Right hindlimb (tissue), 1 donor: ENCODE measurements at regions not wholly inside any gene's neighbourhood (a gene's known extent, or its start where the extent isn't known, plus 50 kb on each side); places are given as distances from the start of the nearest gene placed in this dataset.
"Not testable (repeated sequence)": the region's sequence is repeated elsewhere in the genome, so short reads cannot be mapped to it uniquely, and the experiment has no call there.

Experiments
- DNase-seq: peaks from one replicate; pipeline ENCODE4 v3.0.0-alpha.2; 2018

DNA sequence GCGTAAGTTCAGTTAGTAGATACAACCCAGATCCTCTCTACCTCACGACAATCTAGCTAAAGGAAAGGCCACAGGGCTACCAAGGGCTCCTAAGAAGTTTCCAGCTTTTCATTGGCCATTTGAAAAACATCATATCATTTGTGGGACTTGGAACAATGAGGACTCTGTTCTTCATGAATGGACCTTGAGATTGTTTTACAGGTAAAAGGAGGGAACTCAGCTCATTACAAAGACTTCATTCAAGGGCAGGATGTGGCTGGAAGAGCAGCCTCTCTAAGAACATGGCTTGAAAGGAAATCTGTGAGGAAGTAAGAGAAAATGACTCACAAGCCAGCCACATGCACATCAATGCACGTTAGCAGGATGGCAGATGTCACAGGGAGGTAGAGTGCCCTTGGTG lies 105.9 kb upstream of the SLC7A11 start:
- no peak for DNase-seq

DNA sequence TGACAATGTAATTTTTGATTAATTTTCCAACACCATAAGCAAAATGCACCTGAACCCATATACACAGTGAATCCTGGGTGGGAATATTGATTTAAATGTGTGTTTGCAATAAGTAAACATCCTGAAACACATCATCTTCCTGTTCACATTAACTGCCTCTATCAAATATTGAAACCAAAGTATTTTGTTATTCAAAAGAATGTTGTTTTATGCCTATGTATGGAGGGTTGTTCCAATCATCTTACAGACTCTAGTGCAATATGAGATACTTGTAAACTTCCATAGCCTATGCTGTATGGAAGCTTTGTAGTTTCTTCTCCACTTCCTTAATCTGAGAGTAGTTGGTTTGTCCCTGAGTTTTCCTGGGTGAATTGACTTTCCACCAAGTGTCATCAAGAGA lies 105.4 kb upstream of the SLC7A11 start:
- no peak for DNase-seq

DNA sequence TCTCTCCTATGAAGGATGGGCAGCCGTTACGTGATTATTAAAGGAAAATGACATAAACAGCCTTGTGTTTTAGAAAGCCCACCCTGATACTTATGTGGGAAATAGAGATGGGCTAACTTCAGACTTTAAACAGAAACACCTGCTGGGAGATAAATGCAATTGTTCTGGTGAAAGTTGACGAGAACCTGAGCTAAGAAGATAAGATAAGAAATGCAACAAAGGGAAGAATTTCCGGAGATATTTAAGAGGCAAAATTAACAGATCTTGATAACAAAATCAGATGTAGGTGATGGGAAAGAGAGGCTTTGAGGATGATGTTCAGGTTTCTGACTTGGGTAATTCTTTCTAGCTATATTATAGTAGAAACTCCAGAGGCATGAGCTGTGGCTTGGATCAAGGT lies 102.7 kb upstream of the SLC7A11 start:
- no peak for DNase-seq

DNA sequence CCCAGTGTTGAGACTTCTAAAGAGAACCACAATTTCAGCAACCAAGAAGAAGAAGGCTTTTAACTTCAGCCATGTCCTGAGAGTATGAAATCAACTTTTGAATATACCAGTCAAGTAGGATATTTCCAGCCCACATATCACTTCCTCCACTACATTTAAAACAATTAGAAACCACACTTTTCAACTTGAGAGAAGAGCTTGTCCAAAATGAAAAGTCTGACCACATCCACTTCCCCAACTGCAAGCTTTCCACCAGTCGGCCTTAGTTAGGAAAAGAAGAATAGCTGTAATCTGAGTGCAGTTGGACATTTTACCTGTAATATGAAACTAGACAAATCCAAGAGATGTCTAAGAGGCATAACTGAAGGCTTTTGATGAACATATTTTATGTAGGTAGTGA lies 101.9 kb upstream of the SLC7A11 start:
- no peak for DNase-seq

DNA sequence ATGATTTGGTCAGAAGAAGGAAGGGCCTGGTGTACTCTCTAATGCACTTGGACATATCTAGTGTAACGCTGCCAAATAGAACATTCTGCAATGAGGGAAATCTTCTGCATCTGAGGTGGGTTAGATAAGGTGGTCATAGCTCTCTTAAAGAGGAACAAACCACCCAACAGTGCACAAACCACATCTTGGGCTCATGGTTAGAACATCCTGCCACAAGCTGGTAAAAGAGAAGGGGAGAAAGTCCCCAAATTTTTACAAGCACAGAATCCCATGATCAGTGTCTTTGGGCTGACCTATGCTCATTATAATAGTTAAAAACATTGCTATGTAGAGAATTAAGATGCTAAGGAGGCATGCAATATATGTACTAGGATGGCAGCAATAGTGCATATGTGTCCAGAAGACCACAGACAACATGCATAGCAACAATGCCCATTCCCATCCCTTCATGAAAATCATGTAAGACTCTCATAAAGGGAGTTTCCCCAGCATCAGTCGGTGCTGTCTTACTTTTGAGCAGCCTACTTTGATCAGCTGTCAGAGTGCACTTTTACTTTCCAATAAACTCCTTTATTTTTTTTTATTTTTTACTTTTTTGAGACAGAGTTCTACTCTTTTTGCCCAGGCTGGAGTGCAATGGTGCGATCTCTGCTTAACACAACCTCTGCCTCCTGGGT lies 99.7 kb upstream of the SLC7A11 start:
- no peak for DNase-seq

DNA sequence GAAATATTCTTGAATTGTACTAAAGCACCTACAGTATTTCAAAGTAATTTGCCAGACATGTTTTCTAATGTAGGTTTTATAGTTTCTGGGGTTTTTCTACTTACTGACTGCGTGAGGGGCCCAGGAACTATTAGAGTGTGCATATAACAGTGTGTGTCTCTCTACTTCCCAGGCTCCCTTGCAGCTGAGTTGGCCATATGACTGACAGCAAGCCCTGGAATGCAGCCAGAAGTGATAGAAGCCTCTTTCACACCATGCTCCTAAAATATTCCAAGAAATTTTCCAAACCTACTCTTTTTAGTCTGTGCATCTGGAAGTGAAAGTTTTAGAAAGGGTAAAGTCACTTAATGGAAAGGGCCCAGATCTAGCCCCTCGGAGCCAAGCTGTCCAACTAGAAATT lies 96.7 kb upstream of the SLC7A11 start:
- DNase-seq: no peak

DNA sequence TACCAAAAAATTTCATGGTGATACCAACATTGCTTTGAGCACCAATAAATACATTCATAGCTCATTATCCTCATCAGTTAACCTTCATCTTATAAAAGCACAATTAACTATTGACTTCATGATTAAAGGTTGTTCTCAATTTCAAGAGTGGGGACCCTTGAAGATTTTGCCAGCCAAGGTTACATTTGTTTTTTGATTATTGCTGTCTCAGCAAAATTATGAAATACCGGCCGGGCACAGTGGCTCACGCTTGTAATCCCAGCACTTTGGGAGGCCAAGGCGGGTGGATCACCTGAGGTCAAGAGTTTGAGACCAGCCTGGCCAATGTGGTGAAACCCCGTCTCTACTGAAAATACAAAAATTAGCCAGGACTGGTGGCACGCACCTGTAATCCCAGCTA lies 96.1 kb upstream of the SLC7A11 start:
- DNase-seq: not testable (repeated sequence)

DNA sequence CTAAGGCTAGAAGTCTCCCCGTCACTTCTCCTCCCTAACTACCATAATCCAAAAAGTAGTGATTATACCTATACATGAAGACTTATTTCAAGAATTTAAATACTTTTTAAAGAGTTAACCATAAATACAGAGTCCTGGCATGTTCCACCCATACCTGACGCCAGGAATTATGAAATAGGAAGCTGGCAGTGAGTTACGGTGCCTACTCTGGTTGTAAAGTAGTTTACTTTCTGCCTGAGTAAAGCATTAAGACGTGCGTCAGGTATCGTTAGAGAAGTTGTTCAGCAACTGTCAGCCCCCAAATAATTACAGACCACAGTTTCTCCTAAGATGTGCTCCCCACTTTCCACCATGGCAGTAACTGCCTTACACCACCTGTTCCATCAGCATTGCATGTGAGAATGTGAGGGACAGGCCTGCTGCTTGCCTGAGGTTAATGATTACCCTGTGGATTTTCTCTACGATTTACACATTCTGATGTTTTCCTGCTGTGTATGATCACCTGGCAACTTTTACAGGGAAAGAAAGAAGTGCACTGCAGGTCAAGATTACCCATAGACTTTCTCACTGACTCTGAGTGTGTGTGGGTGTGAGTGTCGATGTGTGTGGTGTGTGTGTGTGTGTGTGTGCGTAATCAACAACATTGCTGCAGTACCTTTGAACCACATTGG lies 92.3 kb upstream of the SLC7A11 start:
- no peak for DNase-seq

DNA sequence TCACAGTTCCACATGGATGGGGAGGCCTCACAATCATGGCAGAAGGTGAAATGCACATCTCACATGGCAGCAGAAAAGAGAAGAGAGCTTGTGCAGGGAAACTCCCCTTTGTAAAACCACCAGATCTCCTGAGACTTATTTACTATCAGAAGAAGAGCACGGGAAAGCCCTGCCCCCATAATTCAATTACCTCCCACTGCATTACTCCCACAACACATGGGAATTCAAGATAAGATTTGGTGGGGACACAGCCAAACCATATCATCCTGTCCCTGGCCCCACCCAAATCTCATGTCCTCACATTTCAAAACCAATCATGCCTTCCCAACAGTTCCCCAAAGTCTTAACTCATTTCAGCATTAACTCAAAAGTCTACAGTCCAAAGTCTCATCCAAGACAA lies 90.3 kb upstream of the SLC7A11 start:
- not testable (repeated sequence) for DNase-seq

DNA sequence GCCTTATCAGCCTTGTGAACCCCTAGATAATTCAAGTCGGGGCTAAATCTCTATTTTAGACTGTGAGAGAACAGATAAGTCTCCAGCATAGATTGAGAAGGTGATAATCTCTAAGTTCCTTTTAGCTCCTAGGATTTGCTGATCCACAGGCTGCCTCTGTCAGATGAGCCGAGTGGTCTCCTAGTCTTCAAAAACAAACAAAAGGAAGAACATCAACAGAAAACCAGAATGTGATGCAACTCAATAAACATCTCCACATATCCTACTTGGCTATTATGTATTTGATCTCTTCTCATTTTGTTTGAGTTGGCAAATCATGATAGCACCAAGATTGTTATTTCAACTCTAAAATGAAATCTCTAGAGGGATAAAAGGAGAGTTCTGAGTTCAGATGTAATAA lies 88.4 kb upstream of the SLC7A11 start:
- DNase-seq: no peak

DNA sequence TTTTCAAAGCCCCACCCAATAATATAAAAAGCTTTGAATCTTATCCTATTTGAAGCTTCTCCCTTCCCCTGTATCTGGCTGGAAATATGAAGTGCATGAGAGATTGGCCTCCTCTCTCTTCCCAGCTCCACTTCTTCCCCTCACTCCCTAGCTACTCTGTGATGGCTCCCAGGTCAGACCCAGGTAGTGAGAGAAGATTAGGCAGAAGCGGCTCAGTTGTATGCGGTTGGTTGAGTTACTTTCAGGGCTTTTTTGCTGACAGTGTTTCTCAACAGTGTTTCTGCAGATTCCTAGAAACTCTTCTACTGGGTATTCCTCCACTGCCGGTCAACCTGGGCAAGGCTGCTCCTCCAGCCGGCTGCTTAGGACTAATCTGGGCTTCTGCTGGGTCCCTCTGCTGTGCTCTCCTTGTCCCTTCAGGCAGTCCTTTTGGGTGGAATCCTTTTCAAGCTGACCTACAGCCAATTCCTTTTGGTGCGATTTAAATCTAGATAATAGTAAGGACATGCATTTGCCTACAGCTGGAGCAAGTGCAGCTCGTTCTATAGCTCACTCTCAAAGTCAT lies 87.4 kb upstream of the SLC7A11 start:
- DNase-seq: no peak

DNA sequence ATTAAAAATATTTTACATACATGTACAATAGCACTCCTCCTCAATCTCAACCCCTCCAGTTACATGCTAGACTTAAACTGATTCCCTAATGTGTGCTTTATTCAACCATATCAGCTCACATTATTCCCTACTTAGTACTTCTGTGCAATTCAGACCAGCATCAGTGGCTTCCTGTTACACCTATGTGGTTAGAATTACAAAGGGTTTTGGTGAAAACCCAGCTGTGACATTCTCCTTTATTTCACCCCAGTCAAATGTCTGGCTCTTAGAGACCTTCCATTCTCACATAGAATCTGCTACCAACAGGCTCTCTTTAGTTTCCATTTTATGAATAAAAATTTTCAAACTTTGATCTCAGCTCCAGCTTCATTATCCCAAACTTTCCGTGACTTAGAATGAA lies 85.2 kb upstream of the SLC7A11 start:
- no peak for DNase-seq

DNA sequence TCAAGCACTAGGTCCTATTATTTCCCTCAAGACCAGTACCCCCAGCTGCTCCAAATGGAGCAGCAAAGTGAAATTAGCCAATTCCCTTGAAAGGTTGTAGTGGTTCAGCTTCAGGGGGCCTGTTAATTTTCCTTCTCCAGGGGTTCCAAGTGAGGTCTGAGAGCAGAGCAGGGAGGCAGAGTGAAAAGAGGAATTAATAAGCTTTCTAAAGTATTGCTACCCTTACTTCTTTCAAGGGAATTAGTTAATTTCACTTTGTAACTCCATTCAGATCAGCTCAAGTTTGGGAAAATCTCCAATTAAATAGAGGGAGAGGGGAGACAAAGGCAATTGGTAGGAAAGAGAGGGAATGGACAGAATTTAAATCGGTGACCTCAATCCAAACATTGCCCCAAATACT lies 78.7 kb upstream of the SLC7A11 start:
- DNase-seq: no peak

DNA sequence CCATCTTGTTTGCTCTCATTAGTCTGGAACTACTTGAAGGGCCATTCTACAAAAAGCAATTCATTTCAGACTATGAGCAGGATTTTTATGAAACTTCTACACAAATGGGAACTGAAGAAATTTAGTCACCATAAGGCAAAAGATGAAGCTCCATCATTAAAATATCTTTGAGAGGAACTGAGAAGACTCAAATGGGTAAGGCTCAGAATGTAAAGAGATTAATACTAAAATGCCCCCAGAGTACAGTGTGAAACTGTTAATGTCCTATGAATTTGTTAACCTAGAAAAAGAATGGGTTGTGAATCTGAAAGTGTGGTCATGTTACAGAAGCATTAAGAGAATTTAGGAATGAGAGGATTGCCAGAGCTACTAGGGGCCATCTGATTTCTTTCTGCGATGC lies 77.9 kb upstream of the SLC7A11 start:
- DNase-seq: no peak

DNA sequence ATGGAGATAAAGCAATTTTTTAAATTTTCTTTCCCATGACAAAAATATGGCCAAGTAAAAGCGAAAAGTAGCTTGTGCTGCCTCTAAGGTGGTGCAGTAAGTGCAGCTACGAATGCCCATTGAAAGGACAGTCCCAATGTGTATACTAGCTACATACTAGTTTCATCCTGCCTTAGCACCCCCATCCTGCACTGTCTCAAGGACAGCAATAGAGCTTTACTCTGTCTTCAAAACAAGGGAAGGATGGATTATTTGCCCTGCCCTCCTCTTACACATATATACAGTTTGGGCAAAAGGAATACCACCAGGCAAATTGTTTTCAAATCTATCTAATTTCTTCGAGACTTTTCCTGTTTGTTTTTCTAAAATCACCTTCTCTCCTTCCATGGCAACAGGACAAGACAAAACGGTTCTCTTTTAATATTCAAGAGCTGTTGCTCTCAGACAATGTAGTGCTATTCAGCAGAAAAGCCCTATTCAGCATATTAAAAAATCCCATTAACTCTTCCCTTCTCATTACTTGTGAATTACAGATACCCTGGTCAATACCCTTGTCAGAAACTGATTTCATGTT lies 75.1 kb upstream of the SLC7A11 start:
- no peak for DNase-seq

DNA sequence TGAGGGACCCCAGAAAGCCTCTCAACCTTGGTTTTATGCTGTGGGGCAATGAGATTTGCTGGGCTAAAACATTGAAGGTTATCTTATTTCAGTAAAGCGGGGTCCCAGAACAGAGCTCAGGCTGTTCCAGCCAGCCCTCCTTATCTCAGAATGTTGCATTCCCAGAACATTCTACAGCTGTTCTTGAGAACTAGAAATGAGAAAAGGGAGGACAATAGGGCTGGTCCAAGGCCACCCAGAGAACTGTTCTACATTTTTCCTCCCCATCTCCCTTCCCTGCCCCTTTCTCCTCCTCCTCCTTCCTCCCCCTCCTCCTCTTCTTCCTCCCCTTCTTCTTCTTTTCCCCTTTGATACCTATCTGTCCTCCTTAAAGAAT lies 70.4 kb upstream of the SLC7A11 start:
- DNase-seq: no peak

DNA sequence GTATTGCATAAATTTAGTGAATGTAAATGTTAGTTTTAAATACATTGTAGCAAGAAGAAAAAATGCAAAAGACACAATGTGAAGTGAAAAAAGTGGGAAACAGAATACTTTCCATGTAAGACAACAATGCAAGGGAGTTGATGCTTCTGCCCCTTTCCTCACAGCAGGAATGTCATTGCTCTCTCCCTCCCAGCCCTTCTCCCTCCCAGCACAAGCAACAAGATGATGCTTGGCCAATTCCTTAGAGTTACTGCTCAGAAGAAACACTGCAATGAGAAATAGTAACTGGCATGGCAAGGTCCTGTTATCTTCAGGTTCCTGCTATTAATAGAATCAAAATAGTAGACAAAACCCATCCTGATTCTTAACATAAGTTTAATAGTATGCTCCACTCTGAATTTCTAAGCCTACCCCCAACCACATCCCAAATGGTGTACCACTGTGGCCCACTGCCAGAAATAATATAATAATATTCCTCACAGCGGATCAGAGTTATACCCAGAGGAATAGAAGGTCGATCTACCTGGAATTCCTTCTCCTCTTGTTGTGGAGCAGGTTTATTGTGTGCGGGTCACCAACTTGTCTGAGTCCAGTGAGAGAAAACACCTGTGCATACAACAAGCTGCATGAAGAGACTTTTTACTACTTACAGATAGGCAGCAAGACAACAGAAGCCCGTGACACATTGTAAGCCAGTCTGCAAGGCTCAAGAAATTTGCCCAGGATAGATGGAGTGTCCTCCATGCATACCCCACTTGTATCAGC lies 69.8 kb upstream of the SLC7A11 start:
- no peak for DNase-seq

DNA sequence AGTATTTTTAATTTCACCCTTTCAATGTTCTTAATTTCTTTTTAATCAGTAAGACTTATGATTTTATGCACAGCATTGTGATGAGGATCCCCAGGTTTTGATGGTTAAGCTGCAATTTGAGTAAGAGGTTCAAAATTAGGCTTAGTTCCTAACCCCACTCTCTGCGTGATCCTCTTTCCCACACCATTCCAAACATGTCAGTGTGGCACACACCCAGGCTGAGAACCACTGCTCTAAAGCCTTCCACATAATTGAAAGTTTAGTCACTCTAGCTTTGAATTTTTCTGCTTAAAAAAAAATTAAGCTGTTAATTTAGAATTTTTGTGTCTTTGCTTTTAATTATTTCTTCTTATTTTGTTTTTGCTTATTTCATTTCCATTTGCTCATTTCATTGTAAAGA lies 68.8 kb upstream of the SLC7A11 start:
- DNase-seq: no peak

DNA sequence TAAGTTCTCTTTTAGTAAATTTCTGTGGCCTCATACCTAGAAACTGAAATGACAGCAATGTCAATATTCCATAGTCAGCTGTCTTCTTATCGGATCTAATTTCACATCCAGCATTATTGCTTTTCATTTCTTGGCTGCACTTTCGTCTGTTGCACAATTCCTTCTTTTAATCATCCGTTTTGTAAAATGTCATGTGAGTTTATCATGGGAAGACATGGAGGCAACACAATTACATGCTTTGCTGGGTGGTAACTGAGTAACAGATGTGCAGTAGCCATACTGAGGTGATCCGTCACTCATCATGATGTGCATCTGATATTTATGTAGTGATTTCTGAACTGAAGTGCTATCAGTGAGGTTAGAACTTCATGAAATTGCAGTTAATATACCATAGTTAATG lies 68.3 kb upstream of the SLC7A11 start:
- no peak for DNase-seq

DNA sequence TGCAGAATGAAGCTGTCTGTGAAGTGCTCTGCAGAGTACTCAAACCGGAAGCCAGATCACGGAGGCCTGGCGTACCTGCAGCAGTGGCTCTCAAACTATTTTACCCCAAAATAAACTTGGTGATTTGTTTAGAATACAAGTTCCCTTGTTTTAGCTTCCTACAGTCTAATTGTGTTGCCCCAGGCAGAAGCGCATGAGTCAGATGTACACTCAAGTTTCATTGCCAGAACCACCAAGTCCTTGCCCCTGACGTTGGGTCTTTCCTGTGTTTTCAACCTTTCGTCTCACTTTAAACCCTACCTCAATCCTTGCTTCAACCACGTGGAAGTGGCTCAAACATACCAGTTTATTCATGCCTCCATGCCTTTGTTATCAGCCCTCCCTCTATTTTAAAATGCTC lies 66.2 kb upstream of the SLC7A11 start:
- no peak for DNase-seq

DNA sequence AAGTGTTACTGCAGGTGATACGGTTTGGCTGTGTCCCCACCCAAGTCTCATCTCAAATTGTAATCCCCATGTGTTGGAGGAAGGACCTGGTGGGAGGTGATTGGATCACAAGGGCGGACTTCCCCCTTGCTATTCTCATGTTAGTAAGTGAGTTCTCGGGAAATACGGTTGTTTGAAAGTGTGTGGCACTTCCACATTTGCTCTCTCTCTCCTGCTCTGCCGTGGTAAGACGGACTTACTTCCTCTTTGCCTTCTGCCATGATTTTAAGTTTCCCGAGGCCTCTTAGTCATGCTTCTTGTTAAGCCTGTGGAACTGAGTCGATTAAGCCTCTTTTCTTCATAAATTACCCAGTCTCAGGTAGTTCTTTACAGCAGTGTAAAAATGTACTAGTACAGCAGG lies 65.2 kb upstream of the SLC7A11 start:
- DNase-seq: no peak

DNA sequence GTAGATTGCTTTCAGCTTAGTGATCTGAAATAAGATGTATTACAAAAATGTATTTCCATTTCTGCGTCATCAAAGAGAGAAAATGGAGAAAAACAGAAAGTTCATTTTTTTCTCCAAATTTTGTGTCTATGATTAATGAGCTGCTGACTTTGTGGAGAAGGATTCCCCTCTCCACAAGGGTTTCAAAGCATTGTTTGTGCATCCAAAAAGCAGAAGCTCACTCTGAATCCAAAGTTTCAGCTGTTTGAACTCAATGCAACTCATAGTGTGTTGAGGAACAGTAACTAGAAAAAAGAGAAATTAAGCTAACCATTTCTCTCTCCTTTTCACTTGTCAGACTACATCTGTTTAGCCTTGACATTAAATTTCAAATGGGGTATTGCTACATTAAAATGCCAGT lies 62.9 kb upstream of the SLC7A11 start:
- DNase-seq: no peak

DNA sequence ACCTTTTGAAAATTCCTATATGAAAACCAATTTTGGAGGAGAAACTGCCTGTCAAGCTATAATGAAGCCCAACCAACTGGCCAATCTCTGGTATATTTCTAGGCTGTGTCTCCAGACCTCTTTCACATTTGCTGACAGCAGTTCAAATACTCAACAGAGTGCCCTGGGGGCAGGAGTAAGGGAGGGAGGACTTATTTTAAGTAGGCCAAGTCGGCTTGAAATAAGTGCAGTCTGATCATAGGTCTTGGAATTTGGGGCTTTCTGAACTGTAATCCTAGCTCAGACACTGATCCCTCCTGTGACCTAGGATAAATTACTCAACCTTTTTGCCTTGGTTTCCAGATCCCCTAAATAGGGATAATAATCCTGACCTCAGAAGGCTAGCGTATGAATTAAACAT lies 59.4 kb upstream of the SLC7A11 start:
- DNase-seq: no peak

DNA sequence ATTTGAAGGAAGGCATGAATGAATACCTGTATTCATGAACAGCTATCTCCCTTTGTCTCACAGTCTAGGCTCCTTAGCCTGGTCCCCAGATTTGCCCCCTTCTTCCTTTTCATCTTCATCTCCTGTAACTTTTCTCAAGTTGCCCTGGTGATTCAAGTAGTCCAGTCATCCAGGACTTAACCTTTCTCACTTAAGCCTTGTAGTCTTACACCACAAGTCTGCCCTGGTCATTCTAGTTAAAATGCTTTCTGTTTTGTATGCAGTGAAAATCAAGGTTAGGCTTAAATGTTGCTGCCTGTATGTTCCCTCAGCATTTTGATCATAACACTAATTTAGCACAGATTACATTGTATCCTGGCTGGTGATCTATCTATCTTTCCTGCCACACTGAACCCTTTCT lies 58.5 kb upstream of the SLC7A11 start:
- DNase-seq: no peak
